ENCODE measurements at regions not wholly inside any gene's neighbourhood (a gene's known extent, or its start where the extent isn't known, plus 50 kb on each side); places are given as distances from the start of the nearest gene placed in this dataset.

DNA sequence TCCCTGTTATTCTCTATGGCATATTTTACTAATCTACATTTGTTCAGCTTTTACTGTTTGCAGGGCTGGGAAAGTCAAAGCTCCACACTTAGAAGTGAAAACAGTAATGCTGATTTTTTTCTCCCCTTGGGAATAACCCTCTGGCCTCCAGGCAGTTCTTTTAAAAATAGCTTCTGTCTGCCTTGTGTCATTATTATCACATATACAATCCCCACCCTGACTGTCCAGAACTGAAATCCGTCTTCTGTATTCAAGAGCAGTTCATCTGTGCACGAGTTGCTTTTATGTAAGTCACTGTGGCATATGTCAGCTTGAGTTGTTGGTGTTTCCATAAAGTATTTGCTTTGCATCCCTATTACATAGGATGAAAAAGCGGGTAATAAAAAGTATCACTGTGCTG, 1221.1 kb upstream of the CELF2 start:
- TF ChIP-seq, protein P1, sequence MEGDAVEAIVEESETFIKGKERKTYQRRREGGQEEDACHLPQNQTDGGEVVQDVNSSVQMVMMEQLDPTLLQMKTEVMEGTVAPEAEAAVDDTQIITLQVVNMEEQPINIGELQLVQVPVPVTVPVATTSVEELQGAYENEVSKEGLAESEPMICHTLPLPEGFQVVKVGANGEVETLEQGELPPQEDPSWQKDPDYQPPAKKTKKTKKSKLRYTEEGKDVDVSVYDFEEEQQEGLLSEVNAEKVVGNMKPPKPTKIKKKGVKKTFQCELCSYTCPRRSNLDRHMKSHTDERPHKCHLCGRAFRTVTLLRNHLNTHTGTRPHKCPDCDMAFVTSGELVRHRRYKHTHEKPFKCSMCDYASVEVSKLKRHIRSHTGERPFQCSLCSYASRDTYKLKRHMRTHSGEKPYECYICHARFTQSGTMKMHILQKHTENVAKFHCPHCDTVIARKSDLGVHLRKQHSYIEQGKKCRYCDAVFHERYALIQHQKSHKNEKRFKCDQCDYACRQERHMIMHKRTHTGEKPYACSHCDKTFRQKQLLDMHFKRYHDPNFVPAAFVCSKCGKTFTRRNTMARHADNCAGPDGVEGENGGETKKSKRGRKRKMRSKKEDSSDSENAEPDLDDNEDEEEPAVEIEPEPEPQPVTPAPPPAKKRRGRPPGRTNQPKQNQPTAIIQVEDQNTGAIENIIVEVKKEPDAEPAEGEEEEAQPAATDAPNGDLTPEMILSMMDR (IDR thresholded peaks at IDR 0.05), result no peak

DNA sequence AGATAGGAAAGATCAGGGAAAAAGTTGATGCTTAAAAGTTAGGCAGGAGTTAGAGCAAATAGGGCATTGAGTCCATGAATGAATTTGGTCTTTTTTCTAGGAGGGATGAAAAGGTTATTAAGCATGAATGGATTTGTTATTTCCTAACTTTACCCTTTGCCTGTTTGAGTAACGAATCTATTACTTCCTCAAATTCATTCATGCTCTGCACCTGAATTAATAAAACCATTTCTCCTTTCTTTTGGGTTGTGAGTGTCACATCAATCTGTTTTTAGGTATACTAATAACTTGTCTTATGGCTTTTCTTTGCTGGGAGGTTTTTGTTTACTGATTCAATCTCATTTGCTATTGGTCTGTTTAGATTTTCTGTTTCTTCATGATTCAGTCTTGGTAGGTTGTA, 1217.7 kb upstream of the CELF2 start:
- no peaks in the 10 kb centered on the region for H3K27me3 Mint-ChIP-seq (ENCODE audit: low read depth in 2 of 2)
- DNase-seq (no peak), ATAC-seq (no peak)
- H3K9me3 Mint-ChIP-seq, result peaks cover 0 to 7% of the 10 kb centered on the region in 2 donors
- no peak overlapping the region for H3K27ac ChIP-seq (ENCODE audit: low read length)
- H3K4me1 ChIP-seq (ENCODE audit: control insufficient read depth, insufficient read depth, low read length), result no peaks in the 10 kb centered on the region
- H3K36me3 ChIP-seq (ENCODE audit: control insufficient read depth, insufficient read depth, low read length), result no peaks in the 10 kb centered on the region
- H3K27ac Mint-ChIP-seq, result no peak overlapping the region
- intact Hi-C loops (cut with micrococcal nuclease), result no loop called here
- H3K4me3 Mint-ChIP-seq, result no peak overlapping the region
- H3K27me3 ChIP-seq (ENCODE audit: control insufficient read depth, insufficient read depth, low read length), result no peaks in the 10 kb centered on the region
- no peaks in the 10 kb centered on the region for H3K36me3 Mint-ChIP-seq
- no peak overlapping the region for H3K4me3 ChIP-seq (ENCODE audit: low read length)
- TF ChIP-seq, protein P1 (IDR thresholded peaks at IDR 0.05), result no peak
- H3K9me3 ChIP-seq (ENCODE audit: control insufficient read depth, insufficient read depth, low read length), result no peaks in the 10 kb centered on the region
- H3K4me1 Mint-ChIP-seq, result no peaks in the 10 kb centered on the region
- no CpG with 5 or more reads among the region's 1 CpG for WGBS (ENCODE audit: insufficient coverage)

More for the DNA sequence above, 1221.1 kb upstream of the CELF2 start:
- H3K27ac Mint-ChIP-seq, result no peak overlapping the region
- H3K4me3 ChIP-seq (ENCODE audit: low read length), result no peak overlapping the region
- WGBS (ENCODE audit: insufficient coverage), result 90% methylated on average over 3 of the region's 3 CpGs
- no peaks in the 10 kb centered on the region for H3K36me3 ChIP-seq (ENCODE audit: control insufficient read depth, insufficient read depth, low read length)
- H3K9me3 Mint-ChIP-seq, result peaks cover under 1 to 3% of the 10 kb centered on the region in 2 donors
- H3K9me3 ChIP-seq (ENCODE audit: control insufficient read depth, insufficient read depth, low read length), result no peaks in the 10 kb centered on the region
- no peak for ATAC-seq
- no peak for DNase-seq
- no peaks in the 10 kb centered on the region for H3K36me3 Mint-ChIP-seq
- intact Hi-C loops (cut with micrococcal nuclease), result no loop called here
- no peaks in the 10 kb centered on the region for H3K27me3 ChIP-seq (ENCODE audit: control insufficient read depth, insufficient read depth, low read length)
- H3K4me1 ChIP-seq (ENCODE audit: control insufficient read depth, insufficient read depth, low read length), result no peaks in the 10 kb centered on the region
- H3K4me1 Mint-ChIP-seq, result no peaks in the 10 kb centered on the region
- H3K27ac ChIP-seq (ENCODE audit: low read length), result no peak overlapping the region
- H3K4me3 Mint-ChIP-seq, result no peak overlapping the region
- H3K27me3 Mint-ChIP-seq (ENCODE audit: low read depth in 2 of 2), result no peaks in the 10 kb centered on the region

- no peak overlapping the region for H3K27ac ChIP-seq (ENCODE audit: low read length)
- no peaks in the 10 kb centered on the region for H3K27me3 ChIP-seq (ENCODE audit: control insufficient read depth, insufficient read depth, low read length)
- H3K4me1 Mint-ChIP-seq, result no peaks in the 10 kb centered on the region
- no peak overlapping the region for H3K4me3 Mint-ChIP-seq
- no peak for ATAC-seq
- TF ChIP-seq, protein P1 (IDR thresholded peaks at IDR 0.05), result no peak
- no peaks in the 10 kb centered on the region for H3K9me3 ChIP-seq (ENCODE audit: control insufficient read depth, insufficient read depth, low read length)
- no peak for DNase-seq
- no peaks in the 10 kb centered on the region for H3K36me3 ChIP-seq (ENCODE audit: control insufficient read depth, insufficient read depth, low read length)
- H3K9me3 Mint-ChIP-seq, result peaks cover 0 to 7% of the 10 kb centered on the region in 2 donors
- intact Hi-C loops (cut with micrococcal nuclease), result no loop called here
- H3K36me3 Mint-ChIP-seq, result no peaks in the 10 kb centered on the region
- H3K4me1 ChIP-seq (ENCODE audit: control insufficient read depth, insufficient read depth, low read length), result no peaks in the 10 kb centered on the region
- no CpG with 5 or more reads among the region's 2 CpGs for WGBS (ENCODE audit: insufficient coverage)
- H3K4me3 ChIP-seq (ENCODE audit: low read length), result no peak overlapping the region
- no peaks in the 10 kb centered on the region for H3K27me3 Mint-ChIP-seq (ENCODE audit: low read depth in 2 of 2)
- H3K27ac Mint-ChIP-seq, result no peak overlapping the region
Measured at GRCh38 chr10:9800571-9800970, 1217.1 kb upstream of the CELF2 start.

DNA sequence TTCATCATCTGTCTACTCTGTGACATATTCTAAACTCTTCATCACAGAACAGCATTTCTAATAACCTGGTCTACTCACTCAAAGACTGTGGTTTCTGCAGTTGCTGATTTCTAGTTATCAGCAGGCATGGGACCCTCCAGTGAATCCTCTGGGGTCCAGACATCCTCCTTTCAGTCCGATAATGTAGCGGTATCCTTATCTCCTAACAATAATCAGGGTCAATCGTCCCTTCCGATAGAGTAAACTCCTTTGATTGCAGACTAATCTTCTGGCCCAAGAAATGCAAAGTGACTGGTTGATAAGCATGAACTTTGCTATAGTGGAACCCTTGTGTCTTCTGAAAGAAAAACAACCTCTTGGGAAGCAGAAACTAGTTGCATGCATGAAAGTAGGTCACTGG, 1209.8 kb upstream of the CELF2 start:
- Mint-ChIP-seq H3K27ac (no peak overlapping the region), H3K27me3 (ENCODE audit: low read depth in 2 of 2) (no peaks in the 10 kb centered on the region), H3K36me3 (no peaks in the 10 kb centered on the region), H3K4me1 (no peaks in the 10 kb centered on the region), H3K4me3 (no peak overlapping the region), H3K9me3 (peaks cover 0 to 6% of the 10 kb centered on the region in 2 donors)
- WGBS (ENCODE audit: insufficient coverage), result 86% methylated on average over 4 of the region's 4 CpGs
- no peak for ATAC-seq
- DNase-seq, result no peak
- Histone ChIP-seq H3K36me3 (ENCODE audit: control insufficient read depth, insufficient read depth, low read length) (no peaks in the 10 kb centered on the region), H3K4me1 (ENCODE audit: control insufficient read depth, insufficient read depth, low read length) (no peaks in the 10 kb centered on the region), H3K27ac (ENCODE audit: low read length) (no peak overlapping the region), H3K27me3 (ENCODE audit: control insufficient read depth, insufficient read depth, low read length) (no peaks in the 10 kb centered on the region), H3K9me3 (ENCODE audit: control insufficient read depth, insufficient read depth, low read length) (no peaks in the 10 kb centered on the region), H3K4me3 (ENCODE audit: low read length) (no peak overlapping the region)
- TF ChIP-seq, protein P1 (IDR thresholded peaks at IDR 0.05), result no peak
- intact Hi-C loops (cut with micrococcal nuclease), result no loop called here
